Fibroblast of skin of abdomen (primary cell): ENCODE measurements at regions not wholly inside any gene's neighbourhood (a gene's known extent, or its start where the extent isn't known, plus 50 kb on each side); places are given as distances from the start of the nearest gene placed in this dataset.
"Not testable (repeated sequence)": the region's sequence is repeated elsewhere in the genome, so short reads cannot be mapped to it uniquely, and the experiment has no call there.

Source experiments
- DNase-seq: peaks from one replicate; pipeline ENCODE4 v3.0.0-alpha.2; 2013

DNA sequence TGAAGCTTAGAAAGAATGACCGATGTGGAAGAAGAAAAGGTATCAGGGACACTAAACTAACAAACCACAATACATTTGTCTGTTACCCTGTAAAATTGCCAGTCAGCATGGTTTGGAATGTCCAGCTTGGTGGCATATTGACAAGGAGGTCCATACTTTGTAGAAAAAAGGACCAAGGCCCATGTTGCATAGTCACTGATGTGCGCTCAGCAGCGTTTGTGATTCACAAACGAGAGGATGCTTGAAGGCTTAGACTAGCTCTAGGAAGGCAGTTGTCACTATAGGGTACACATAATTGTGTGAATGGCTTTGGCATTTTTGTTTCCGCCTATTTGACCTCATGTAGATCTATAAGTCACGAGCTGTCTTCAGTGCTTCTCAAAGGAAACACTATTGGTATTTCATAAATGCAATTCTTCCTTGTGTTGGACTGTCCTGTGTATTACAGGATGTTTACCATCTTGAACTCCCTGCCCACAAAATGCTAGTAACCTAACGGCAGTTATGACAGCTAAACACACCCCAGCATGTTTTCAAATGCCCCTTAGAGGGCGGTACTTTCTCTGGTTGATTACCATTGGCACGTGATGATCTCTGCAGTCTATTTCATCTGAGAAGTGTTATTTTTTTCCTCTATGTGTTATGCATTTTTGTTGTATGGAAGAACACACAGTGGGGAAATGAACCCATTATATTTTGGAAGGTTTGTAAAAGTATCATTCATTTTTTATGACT, 304.2 kb downstream of the CYRIA start:
- DNase-seq, result no peak

DNA sequence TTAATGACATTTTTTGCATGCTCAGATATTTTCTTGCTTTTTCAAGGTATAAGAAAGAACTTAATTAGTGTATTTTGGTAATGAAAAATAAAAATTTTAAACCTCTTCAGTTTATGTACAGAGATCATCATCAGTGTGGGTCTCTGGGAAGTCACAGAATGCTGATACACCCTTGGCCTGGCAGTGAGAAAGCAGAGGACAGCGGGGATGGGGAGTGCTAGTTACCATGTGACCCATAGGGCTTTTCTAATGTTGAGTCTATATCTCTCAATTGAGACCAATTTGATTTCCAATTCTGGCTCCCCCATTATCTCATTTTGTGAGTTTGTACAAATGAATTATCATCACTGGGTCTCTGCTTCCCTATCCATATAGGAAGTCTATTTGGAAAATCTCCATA, 305.7 kb downstream of the CYRIA start:
- no peak for DNase-seq

DNA sequence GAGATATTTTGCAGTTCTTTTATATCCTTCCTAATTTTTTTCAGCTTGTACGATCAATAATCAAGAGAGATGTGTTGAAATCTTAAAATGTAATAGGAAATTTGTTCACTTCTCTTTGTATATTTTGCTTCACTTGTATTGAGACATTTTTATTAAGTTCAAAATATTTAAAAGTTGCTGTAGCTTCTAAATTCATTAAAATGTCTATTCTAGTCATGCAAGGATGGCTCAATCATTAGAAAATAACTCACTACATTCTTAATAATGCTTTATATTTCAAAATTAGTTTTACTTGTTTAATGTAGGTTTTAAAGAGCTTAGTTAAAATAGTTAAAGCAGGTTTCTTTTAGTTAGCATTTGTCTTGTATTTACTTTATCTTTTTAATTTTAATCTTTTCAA, 308.4 kb downstream of the CYRIA start:
- DNase-seq, result no peak

DNA sequence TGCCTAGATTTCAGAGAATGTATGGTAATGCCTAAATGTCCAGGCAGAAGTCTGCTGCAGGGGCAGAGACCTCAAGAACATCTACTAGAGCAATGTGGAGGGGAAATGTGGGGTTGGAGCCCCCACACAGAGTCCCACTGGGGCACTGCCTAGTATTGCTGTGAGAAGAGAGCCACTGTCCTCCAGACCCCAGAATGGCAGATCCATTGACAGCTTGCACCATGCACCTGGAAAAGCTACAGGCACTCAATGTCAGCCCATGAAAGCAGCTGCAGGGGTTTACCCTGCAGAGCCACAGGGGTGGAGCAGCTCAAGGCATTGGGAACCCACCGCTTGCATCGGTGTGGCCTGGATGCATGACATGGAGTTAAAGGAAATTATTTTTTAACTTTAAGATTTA, 314.1 kb downstream of the CYRIA start:
- DNase-seq, result no peak

DNA sequence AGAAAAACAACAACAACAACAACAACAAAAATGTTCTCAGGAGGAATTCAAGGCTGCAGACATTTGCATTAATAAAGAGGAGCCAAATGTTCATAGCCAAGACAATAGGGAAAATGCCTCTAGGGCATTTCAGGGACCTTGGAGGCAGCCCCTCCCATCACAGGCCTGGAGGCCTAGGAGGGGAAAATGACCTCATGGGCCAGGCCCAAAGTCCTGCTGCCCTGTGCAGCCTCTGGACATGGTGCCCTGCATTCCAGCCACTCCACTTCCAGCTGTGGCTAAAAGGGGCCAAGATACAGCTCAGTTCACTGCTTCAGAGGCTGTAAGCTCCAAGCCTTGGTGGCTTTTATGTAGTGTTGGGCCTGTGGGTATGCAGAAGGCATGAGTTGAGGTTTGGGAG, 314.5 kb downstream of the CYRIA start:
- DNase-seq, result no peak

DNA sequence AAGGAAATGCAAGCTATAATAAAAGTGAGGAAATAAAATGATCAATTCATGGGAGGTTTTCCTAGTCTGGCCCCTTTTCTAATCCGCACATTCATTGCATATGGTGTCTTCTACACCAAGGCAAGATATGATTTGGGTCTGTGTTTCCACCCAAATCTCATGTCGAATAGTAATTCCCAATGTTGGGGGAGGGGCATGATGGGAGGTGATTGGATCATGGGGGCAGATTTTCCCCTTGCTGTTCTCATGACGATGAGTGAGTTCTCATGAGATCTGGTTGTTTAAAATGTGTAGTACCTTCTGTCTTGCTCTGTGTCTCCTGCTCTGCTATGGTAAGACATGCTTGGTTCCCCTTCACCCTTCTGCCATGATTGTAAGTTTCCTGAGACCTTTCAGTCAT, 315.4 kb downstream of the CYRIA start:
- DNase-seq, result no peak

DNA sequence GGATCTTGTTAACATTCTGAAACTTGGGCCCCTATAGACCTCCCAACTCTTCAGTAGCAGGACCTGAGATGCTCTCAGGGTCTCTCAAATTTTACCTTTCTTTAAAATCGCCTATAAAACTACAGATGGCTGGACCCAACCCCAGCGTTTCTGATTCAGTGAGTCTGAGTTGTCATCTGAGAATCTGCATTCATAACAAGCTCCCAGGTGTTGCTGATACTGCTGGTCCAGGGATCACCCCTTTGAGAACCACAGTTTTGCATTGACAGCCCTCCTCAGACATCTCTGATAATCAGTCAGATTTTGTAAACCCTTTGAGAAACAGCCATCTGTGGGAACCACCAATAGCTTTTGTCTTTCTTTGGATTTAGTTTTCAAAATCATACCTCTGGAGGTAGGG, 315.8 kb downstream of the CYRIA start:
- DNase-seq, result no peak

DNA sequence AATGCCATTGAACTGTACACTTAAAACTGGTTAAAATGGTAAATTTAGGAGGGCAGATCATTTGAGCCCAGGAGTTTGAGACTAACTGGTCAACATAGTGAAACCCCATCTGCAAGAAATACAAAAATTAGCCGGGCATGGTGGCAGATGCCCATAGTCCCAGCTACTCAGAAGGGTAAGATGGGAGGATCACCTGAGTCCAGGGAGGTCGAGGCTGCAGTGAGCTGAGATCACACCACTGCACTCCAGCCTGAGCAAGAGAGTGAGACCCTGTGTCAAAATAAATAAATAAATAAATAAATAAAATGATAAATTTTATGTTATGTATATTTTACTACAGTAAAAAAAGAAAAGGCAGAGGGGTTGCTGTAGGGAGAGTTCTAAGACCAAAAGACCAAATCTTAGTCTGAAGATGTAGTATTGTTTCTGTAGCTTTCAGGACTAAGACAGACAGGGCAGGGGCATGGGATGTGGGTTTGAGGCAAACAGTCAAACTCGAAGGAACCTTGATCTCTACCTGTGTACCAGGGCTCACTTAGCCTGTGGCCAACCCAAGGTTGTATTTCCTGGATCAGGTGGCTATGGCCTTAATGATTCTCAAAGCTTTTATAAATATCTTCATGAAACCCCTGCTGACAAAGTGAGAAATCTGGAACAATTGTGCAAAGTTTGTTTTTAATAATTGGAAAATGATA, 316.7 kb downstream of the CYRIA start:
- no peak for DNase-seq

DNA sequence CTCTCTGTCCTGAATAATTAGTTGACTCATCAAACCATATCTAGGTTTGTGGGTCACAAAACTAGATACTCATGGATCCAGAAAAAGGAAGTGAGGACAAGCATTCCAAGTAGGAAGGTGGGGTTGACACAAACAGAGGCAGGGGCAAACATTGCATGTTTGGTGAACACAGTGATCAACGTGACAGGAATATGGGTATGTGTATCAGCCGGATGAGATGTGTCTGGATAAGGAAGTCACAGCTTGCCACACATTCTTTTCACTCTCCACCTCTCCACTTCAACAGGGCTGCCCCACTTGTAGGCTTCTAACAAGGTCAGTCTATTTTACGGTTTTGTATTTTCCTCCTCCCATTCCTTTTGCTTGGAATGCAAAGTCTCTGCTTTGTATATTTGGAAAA, 319.0 kb downstream of the CYRIA start:
- DNase-seq, result no peak

DNA sequence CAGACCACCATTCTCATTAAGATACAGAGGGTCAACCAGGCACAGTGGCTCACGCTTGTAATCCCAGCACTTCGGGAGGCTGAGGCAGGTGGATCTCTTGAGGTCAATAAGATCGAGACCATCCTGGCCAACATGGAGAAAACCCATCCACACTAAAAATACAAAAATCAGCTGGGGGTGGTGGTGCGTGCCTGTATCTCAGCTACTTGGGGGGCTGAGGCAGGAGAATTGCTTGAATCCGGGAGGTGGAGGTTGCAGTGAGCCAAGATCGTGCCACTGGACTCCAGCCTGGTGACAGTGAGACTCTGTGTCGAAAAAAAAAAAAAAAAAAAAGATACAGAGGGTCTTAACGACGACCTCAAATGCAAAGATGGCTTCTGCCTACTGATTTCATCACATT, 320.4 kb downstream of the CYRIA start:
- not testable (repeated sequence) for DNase-seq

DNA sequence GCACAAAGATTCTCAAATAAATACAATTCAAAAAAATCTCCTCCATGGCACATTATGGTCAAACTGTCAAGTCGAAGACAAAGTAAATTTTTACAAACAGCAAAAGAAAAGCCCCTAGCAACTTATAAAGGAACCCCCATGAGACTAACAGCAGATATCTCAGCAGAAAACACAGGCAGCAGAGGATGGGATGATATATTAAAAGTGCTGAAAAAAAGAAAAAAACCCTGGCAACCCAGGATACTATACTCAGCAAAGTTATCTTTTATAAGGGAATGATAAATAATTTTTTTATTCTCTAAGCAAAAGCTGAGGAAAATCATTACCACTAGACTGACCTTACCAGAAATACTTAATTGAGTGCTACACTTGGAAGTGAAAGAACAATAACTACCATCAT, 326.4 kb downstream of the CYRIA start:
- DNase-seq, result no peak

DNA sequence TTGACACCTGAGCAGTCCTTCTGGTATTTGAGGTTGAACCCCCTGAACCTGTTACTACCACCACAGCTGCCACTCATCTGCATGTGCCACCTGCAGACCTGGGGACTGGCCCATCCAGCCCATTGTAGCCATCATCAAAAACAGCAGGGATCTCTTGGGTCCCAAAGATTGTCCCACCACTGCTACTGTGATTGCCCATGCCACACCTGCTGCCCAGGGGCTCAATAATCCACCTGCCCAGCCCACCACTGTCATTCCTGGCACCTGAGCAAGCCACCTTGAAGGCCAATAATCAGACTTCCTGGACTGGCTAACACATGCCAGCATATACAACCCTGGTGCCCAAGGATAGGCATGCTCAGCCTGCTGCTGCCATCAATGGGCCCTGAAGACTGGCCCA, 327.6 kb downstream of the CYRIA start:
- no peak for DNase-seq

DNA sequence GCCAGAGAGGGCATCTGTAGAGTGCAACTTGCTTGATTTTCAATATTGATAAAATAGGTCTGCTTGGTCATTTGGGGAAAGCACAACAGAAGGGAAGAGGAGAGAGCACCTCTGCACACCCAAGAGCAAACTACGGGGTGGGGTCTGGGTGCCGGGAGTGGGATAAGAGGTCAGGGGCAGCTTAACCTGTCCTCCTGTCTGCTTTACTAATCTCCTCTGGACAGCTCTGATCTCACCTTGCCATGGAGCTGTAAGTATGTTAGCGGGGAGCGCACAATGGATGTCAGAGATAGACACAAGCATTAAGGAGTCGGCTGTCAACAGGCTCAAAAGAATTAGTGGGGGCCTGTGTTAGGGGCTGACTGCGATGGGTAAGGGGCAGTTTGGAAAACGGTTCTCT, 328.7 kb downstream of the CYRIA start:
- DNase-seq, result no peak

DNA sequence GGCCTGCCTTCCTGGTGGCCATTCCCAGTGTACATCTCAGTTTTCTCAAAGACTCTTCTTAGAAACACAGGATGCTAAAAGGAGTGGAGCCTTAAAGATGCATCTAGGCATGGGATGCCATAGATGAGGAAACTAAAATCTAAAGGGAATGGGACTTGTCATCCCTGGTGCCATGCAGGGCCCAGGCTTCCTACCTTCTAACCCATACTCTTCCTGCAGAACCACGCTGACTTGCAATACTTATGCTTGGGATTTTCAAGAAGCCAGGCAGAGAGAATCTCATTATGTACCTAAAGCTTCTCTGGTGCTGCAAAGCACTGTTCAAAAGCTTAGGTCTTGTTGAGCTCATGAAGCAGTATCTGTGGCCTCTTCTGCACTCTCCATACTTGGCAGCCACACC, 329.1 kb downstream of the CYRIA start:
- DNase-seq, result no peak

DNA sequence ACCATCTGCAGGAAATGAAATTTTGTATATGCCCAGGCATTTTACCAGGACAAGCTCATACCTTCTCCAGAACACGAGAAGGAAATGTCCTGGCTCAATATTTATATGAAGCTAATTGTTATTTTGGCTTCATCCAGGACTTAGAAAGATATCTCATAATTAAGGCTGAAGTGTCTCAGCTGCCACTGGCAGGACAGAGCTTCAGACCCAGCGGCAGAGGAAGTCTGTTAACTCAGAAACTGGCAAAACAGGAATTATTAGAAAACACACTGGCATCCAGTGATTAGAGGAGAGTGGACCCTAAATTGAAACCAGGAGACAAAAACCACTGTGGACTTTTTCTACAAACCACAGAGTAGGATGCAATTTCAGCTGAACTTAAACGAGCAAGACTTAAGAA, 329.7 kb downstream of the CYRIA start:
- DNase-seq, result no peak

DNA sequence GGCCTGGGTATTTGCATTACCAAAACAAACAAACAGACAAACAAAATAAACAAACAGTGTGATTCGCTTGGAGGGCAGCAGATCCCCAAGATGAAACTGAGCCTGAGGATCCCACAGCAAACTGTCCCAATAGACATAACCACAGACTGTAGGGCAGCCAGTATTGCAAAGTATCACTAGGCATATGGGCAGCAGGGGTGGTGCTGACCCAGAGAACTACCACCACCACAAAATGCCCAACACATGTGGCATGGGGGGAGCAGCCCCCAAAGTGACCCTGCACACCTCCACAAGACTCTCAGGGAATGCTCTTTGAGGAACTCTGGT, 330.1 kb downstream of the CYRIA start:
- no peak for DNase-seq

DNA sequence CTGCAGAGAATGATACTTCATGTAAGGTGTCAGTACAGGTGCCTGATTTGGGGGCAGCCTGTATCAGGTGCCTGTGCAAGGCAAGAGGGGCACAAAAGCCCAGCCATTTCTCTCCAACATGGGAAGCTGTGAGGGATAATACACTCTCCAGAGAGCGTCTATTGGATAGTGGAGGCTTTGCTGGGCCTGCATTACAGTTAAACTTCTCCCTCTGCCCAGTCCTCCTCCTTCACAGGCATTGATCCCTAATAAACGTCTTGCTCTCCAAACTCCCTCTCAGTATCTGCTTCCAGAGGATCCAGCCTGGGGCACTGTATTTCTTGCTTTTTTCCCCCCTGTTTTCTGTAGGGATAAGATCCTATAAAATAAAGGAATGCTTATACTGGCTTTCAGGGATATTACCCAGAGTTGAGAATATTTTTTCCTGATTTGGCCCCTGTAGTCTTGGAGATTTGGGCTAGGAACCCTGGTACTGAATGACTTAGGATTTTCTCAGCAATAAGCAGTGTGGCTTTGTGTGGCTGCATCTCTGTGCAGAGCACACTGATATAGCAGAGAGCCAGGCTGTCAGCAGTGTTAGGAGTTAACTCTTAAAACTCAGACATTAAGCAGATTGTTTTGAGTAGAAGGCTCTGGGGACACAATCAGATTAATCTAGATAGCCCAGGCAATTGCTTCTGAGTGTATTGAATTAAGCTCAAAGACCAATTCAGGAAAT, 330.6 kb downstream of the CYRIA start:
- DNase-seq, result no peak

DNA sequence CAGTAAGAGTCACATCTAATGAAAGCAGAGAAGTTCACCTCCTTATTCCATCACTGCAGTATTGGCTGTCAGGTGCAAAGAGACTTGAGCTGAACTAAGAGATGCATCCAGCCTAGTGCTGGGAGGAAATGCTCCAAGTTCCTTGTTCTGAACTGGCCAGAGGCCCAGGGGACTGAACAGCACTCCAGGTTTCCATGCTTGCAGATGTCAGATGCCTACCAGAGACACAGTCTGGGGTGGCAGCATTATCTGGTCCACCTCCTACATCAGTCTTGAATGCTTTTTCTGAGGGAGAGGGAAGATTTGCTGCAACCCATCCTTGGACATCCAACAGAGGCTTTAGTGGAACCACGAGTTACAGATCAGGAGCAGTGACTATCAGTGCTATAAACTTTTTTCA, 331.3 kb downstream of the CYRIA start:
- no peak for DNase-seq

DNA sequence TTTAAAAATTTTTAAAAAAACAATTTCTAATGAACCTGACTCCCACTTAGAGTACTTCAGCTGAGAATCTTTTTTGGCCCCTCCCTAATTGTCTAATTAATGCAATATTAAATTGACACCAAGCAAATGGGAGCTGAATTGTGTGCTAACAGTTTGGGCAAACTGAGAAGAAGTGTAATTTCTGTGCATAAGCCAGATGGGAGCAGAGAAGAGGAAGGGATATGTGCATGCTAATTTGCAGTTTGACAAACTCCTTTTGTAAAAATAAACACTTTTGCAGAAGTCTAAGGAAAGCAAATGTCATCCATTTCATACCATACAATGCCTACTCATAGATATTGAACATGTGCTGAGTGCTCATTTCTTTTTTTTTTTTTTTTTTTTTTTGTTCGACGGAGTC, 332.0 kb downstream of the CYRIA start:
- DNase-seq, result no peak

DNA sequence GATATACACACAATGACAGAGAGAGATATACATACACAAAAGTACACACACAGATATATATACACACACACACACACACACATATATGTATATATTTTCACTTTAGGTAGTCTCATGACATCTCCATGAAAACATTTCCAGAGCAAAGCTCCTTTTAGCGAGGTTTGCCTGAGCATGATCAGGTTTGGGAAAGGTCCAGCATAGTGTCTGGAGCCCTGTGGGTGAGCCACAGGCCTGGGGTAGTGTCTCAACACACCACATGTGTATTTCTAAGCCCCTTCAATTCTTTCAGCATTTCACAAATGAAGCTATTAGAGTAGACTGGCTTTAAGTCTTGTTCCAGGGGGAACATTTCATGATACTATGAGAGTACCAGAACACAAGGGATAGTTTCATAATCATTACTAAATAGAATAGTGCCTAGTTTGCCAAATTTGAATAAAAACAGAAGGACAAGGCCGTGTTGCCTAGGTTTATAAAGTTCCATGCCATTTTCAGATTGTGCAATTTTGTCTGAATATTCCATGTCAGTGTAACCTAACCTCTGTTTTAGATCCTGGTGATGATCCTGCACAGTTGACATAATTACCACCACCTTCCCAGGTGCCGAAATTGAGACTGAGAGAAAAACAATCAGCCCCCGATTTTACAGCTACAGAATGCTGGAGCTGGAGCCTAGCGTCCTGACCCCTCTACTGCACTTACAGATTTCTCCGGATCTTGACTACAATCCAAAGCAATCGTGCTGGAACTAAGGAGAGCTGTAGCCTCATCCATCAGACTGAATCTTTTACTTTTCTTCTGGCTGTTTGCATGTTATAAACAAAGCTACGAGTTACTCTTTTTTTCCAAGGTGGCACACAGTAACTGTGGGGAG, 332.7 kb downstream of the CYRIA start:
- no peak for DNase-seq

DNA sequence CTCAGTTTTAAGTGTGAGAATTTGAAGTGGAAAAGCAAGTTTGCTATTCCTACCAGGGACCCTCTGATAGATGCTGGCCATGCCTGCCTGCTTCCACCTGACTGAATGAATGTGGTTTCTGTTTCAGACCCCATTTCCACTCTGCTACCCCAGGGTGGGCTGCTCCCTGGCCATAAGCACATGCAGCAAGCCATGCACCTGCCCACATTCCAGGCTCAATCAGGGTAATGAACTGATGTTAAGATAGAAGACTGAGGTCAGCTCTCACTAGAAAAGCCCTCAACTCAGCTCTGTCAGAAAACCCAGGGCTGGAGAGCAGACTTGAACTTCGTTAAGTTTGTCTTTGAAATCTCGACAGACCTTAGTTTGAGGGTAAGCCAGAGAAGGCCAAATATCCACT, 333.9 kb downstream of the CYRIA start:
- no peak for DNase-seq

DNA sequence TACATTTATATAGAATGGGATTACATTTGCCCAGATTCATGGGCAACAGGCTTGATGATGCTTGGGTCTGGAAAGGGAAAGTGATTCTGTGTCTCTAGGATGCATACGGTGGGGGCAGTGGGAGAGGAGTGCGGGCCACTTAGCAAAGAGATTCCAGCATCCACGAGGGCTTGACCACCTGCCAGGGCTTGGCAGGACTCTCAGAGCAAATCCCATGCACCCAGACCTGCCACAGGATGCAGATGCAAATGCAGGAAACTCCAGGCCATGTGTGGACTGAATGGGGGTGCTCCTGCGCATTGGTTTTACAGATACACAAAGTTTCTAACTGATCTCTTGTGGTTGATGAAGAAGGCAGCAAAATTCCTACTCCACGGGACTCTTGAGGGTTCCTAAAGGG, 334.7 kb downstream of the CYRIA start:
- DNase-seq, result no peak

DNA sequence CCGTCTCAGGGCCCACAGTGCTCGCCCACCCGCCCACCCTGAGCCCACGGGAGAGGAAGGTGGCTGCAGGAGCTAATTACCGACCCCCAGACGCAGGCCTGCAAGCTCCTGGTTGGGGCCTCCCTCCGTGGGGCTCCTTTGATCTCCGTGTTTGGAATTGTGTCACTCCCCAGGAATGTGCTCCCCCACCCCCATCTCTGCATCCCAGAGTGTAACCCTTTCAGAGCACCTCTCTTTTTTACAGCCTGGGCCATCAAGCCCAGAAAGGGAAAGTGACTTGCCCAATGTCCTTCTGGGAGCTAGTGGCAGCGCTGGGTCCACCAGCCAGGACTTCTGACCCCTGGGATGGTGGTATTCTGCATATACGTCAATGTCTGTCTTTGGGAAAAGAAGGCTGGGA, 335.1 kb downstream of the CYRIA start:
- peak; percentile 49 for DNase-seq
